ENCODE measurements at regions not wholly inside any gene's neighbourhood (a gene's known extent, or its start where the extent isn't known, plus 50 kb on each side); places are given as distances from the start of the nearest gene placed in this dataset.

- Histone ChIP-seq H4K20me1 (ENCODE audit: insufficient read depth) (no peaks in the 10 kb centered on the region), H3K9me3 (ENCODE audit: low read length) (no peaks in the 10 kb centered on the region), H3K9me2 (ENCODE audit: insufficient read depth, low read length) (no peaks in the 10 kb centered on the region), H3K36me3 (ENCODE audit: insufficient read depth, low read length) (no peaks in the 10 kb centered on the region), H3K27me3 (ENCODE audit: insufficient read depth, low read depth, low read length) (no peaks in the 10 kb centered on the region), H3K9ac (ENCODE audit: low read length) (no peak overlapping the region), H3K4me2 (ENCODE audit: low read length) (no peak overlapping the region), H3F3A (ENCODE audit: insufficient read depth, low read length, poor library complexity, severe bottlenecking) (no peaks in the 10 kb centered on the region), H3K4me3 (ENCODE audit: low read length) (no peak overlapping the region), H2AFZ (ENCODE audit: low read depth, low read length) (no peak overlapping the region), H3K79me2 (replicated peaks; ENCODE audit: insufficient read depth, low read length) (no peaks in the 10 kb centered on the region), H3K27ac (ENCODE audit: low read length) (no peak overlapping the region)
- TF ChIP-seq CTCF (IDR thresholded peaks at IDR 0.05; ENCODE audit: poor library complexity, severe bottlenecking), result no peak
Measured at GRCh38 chr1:67485046-67485811, 55.0 kb upstream of the SERBP1 start.

DNA sequence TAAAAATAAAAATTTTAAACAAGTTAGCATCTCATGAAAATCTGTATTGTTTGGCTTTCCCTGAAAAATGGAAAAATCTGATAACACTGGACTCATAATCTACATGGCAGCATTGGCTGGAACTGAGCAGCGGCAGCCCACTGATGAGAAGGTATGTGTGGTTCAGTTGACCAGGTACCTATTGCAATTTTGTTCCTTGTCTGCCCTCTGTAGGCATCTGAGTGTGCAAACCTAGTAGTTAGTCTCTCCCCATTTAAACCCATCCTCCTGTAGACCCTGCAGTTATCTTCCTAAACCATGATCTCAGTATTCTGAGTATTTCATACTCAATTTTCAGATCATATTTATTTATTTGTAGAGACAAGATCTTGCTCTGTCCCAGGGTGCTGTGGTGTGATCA lies 59.4 kb upstream of the SERBP1 start:
- H3K9ac ChIP-seq (ENCODE audit: low read length), result no peak overlapping the region

More for the DNA sequence above, 59.4 kb upstream of the SERBP1 start:
- Histone ChIP-seq H3K27me3 (ENCODE audit: insufficient read depth, low read depth, low read length) (no peaks in the 10 kb centered on the region), H3K27ac (ENCODE audit: low read length) (no peak overlapping the region), H3K4me2 (ENCODE audit: low read length) (no peak overlapping the region), H2AFZ (ENCODE audit: low read depth, low read length) (no peak overlapping the region), H3K9me3 (ENCODE audit: low read length) (no peaks in the 10 kb centered on the region), H3K79me2 (replicated peaks; ENCODE audit: insufficient read depth, low read length) (no peaks in the 10 kb centered on the region), H3K4me3 (ENCODE audit: low read length) (no peak overlapping the region), H3K36me3 (ENCODE audit: insufficient read depth, low read length) (no peaks in the 10 kb centered on the region), H3F3A (ENCODE audit: insufficient read depth, low read length, poor library complexity, severe bottlenecking) (no peaks in the 10 kb centered on the region), H4K20me1 (ENCODE audit: insufficient read depth) (no peaks in the 10 kb centered on the region), H3K9me2 (ENCODE audit: insufficient read depth, low read length) (no peaks in the 10 kb centered on the region)
- TF ChIP-seq RAD21 (conservative IDR thresholded peaks at IDR 0.05) (peak; percentile 62), REST (IDR thresholded peaks at IDR 0.05; ENCODE audit: borderline replicate concordance) (no peak), CTCF (IDR thresholded peaks at IDR 0.05; ENCODE audit: poor library complexity, severe bottlenecking) (peak; percentile 38), SMC3 (conservative IDR thresholded peaks at IDR 0.05; ENCODE audit: poor library complexity) (peak; percentile 63)

All from neural cell (in vitro differentiated cells).